SKM-1 treated with dmso at 0.1 percent for 144 hours (cell line): ENCODE measurements at regions not wholly inside any gene's neighbourhood (a gene's known extent, or its start where the extent isn't known, plus 50 kb on each side); places are given as distances from the start of the nearest gene placed in this dataset.
A peak's percentile ranks its signal among the peaks of the same experiment; 100 is the strongest.
"Not testable (repeated sequence)": the region's sequence is repeated elsewhere in the genome, so short reads cannot be mapped to it uniquely, and the experiment has no call there.

Experiments used
- DNase-seq: peaks from one replicate; lab custom pipeline; 2025; ENCODE audit not compliant: unreplicated experiment; lab: John Stamatoyannopoulos, UW

DNA sequence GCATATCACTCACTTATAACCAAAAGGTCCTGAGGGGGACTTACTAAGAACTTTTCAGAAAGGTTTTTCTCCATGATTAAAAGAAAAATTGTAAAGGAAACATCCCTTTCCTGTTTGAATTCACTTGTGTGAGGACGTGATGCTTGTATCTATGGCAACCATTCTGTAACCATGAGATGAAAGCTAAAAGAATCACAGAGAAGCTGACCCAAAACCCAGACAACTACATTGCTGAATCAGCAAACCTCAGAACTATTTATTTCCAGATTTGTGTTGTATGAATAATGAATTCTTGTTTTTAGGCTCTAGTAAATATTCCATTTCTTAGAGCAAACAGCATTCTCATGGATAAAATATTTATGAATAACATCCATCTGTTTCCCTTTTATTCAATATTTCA lies 91.2 kb downstream of the RCHY1 start:
- DNase-seq: no peak

GRCh38 chr4:75412746-75413145 lies 101.5 kb downstream of the RCHY1 start:
- no peak for DNase-seq

DNA sequence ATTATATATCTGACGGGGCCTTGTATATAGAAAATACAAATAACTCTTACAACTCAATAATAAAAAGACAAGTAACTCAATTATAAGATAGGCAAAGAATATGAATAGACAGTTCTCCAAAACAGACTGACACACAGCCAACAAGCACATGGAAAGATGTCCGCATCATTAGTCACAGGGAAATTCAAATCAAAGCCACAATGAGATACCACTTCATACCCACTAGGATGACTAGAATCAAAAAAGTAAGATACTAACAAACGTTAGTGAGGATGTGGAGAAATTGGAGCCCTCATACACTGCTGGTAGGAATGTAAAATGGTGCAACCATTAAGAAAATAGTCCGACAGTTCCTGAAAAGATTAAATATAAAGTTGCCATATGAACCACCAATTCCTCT lies 115.7 kb downstream of the RCHY1 start:
- no peak for DNase-seq

DNA sequence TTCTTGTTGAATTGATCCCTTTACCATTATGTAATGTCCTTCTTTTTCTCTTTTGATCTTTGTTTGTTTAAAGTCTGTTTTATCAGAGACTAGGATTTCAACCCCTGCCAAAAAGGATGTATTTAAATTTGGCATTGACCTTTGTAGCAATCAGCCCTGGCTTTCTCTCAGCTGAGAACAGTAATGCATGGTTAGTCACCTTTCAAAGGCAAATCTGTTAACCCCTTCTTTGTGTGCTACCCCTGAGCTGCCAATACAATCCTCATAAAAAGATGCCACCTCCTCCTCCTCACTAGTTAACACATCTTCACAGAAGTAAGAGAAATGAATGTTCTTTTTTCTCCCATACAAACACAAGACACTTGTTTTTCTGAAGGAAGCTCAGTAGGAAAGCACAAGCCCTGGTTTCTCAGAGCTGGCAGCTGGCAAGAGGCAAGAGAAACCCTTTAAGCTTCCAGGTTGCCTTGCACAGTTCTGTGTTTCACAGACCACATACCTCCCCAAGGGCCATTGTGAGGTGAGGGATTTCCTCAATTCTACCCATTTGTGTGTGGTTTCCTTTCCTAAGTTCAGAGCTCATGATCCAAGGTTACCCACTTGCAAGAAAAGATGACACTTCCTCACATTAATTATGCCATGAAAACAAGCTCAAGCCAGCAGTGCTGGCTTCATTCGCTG lies 122.6 kb downstream of the RCHY1 start:
- DNase-seq: peak; percentile 29

GRCh38 chr4:75386426-75386825 lies 127.8 kb downstream of the RCHY1 start:
- not testable (repeated sequence) for DNase-seq

DNA sequence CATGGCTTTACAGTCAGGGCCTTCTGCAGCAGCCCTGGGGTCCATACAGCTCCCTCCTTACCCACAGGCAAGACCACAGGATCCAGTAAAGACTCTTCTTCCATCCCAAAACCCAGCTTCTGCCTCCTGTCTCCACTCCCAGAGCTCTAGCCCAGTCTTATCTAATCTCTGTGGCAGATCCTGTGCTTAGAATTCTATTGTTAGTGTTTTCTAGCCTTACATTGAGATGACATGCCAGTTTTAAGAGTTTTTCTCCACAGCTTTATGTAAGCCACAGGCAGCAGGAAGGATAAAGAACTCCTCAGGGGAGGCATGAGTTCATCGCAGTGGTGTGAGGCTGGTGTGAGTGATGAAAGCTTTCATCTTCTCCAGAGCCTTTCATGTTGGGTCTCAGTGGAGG lies 129.1 kb downstream of the RCHY1 start:
- no peak for DNase-seq

GRCh38 chr4:75376543-75376942 lies 137.7 kb downstream of the RCHY1 start:
- no peak for DNase-seq

GRCh38 chr4:75371915-75372314 lies 142.3 kb downstream of the RCHY1 start:
- DNase-seq: no peak

- no peak for DNase-seq
These were observed 143.6 kb downstream of the RCHY1 start for GRCh38 chr4:75370576-75370975.

GRCh38 chr4:75345423-75345822 lies 168.8 kb downstream of the RCHY1 start:
- no peak for DNase-seq

DNA sequence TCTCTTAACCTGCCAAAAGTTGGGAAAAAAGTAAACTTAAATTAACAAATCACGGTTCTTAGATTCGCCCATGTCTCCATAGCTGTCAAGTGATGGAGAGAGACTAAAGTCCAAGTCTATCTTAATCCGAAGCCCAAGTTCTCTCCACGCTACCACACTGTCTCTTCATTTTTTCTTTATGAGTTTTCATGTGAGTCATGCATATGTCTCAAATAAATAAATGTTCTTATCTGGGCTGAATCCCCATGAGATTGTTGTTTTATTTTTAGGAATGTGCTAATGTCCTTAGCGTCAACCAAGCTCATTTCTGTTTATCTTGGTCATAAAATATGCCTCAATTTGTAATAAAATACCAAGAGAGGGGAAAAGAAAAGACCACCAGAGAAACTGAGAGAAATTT lies 169.3 kb downstream of the RCHY1 start:
- DNase-seq: no peak

GRCh38 chr4:75343333-75343732 lies 170.9 kb downstream of the RCHY1 start:
- no peak for DNase-seq

- DNase-seq: no peak
These were observed 173.6 kb downstream of the RCHY1 start for GRCh38 chr4:75340561-75340960.

- DNase-seq: no peak
These were observed 175.8 kb downstream of the RCHY1 start for GRCh38 chr4:75338352-75338880.

GRCh38 chr4:75327804-75328512 lies 186.2 kb downstream of the RCHY1 start:
- no peak for DNase-seq

DNA sequence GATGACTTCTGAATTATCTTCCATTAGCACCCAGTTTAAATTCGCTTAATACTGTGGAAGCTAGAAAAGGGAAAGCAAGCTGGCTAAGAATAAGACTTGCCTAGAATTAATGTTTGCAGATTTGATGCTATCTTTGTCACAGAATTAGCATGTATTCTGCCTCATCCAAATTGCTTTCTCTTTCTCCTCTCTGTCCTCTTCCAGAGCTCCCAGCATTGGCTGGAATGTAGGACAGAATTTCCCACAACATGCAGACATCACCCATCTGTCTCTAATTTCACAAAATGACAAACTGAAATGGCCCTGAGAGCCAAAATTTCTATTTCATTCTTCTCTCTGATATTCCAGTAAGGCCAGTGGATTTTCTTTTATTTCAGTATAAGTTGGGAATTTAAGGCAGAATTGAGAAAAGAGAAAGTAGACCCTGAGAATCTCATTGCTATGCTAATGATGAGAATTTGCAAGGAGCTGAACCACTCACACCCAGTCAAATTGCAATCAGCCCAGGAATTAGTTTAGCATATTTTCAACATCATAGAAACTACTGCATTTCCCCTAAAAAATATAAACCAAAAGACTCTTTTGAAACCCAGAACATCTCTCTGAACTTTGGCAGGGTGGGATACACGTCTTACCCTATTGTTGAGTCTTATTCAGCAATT lies 188.8 kb downstream of the RCHY1 start:
- DNase-seq: no peak

DNA sequence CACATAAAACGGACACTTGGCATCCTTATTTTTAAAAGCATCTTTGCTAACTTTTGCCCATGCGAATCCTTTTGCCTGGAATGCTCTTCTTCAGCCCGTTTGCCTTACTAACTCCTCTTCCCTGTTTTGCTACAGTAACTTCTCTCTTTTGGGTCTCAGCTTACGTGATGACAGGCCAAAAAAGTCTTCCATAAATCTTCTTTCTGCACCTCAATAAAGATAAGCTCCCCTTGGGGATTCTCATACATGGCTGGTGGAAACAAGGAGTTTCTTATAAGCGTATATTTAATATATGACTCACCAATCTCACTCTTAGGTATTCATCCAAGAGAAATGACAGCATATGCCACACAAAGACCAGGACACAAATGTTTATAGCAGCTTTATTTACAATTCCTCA lies 192.7 kb downstream of the RCHY1 start:
- no peak for DNase-seq

- not testable (repeated sequence) for DNase-seq
These were observed 196.6 kb downstream of the RCHY1 start for GRCh38 chr4:75317641-75318040.

DNA sequence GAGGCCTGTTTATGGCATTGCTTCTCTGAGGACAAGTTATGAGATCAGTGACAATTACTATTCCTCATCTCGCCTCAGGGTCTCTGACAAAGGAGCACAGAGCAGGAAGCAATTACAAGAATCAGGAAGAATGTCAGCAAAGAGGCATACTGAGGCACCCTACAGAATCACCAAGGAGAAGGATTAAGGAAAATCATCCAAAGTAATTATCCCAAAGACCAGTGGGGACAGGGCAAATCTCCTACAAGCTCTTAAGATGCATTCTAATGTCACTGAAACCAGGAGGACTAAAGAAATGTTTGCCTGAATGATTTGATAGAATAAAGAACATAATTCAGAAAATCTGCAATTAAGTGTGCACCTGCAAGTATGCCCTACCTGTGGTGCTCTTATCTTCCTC lies 206.2 kb downstream of the RCHY1 start:
- no peak for DNase-seq

DNA sequence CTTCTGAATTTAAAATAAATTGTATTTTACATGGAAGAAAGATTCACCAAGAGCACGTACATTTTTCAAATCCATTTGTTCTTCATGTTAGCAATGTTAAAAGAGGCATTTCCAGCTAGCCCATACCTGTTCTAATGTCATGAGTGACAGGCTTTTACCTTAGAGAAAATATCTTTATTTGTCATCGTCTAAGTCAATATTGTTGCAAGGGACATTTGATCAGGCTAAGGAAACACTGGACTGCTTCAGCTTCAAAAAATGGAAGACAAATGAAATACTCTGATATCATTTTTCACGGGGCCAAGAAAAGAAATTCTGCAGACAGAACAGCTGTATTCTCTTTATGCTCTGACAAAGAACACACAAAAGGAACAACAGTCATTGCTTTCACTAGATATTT lies 207.7 kb downstream of the RCHY1 start:
- DNase-seq: no peak

GRCh38 chr4:75302648-75303047 lies 211.6 kb downstream of the RCHY1 start:
- DNase-seq: peak; percentile 81
